Testis (tissue), 2 donors: ENCODE measurements at regions not wholly inside any gene's neighbourhood (a gene's known extent, or its start where the extent isn't known, plus 50 kb on each side); places are given as distances from the start of the nearest gene placed in this dataset.

Experiments used
- POLR2A ChIP-seq: fragments of 450-650 bp; IDR thresholded peaks from one replicate; pipeline ENCODE4 v1.6.1; 2017; ENCODE audit warnings: antibody characterized with exemption, mild to moderate bottlenecking, moderate library complexity
- TF ChIP-seq, protein P1 (sequence below), 3 experiments: fragments of 450-650 bp in 2 of 3; fragments of 200-600 bp in 1 of 3; sonication (generic) in 1 of 3; IDR thresholded peaks; one replicate each; pipeline ENCODE4 v1.5.1; 2016 to 2019; ENCODE audit warnings: antibody characterized with exemption in 3 of 3, mild to moderate bottlenecking in 2 of 3, moderate library complexity in 1 of 3

DNA sequence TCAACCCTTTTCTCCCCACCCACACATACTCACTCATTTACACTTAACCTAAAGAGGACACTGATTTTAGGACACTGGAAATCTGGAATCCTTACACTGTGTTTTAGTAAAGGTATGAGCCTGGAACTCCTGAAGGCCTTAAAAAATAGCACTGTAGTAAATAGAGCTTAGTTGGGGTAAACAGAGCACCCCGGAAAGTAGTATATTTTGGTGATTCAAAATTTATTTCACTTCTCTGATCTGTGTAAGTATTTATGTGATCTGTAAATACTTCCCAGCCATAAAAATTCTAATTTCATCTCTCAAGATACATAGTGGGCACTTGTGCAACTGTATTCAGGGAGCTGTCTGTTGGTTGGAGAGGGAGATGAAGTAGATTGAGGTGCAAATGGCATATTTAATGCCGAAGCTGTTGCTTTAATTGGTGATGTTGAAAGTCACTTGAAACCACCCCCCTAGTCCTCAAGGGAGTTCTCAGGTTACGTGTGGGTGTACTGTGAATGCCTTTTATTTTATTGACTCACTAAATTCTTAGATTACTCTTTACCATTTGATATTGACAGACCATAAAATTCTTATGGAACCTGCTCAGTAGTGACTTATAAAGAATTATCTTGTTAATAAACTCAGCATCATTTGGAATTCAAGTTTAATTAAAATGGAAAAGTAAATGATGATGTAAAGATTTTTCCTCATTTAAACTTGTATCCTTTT, 154.9 kb downstream of the SOX4 start:
- TF ChIP-seq, protein P1, sequence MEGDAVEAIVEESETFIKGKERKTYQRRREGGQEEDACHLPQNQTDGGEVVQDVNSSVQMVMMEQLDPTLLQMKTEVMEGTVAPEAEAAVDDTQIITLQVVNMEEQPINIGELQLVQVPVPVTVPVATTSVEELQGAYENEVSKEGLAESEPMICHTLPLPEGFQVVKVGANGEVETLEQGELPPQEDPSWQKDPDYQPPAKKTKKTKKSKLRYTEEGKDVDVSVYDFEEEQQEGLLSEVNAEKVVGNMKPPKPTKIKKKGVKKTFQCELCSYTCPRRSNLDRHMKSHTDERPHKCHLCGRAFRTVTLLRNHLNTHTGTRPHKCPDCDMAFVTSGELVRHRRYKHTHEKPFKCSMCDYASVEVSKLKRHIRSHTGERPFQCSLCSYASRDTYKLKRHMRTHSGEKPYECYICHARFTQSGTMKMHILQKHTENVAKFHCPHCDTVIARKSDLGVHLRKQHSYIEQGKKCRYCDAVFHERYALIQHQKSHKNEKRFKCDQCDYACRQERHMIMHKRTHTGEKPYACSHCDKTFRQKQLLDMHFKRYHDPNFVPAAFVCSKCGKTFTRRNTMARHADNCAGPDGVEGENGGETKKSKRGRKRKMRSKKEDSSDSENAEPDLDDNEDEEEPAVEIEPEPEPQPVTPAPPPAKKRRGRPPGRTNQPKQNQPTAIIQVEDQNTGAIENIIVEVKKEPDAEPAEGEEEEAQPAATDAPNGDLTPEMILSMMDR (IDR thresholded peaks at IDR 0.05): no peak
- no peak for TF ChIP-seq POLR2A
